ENCODE measurements at regions not wholly inside any gene's neighbourhood (a gene's known extent, or its start where the extent isn't known, plus 50 kb on each side); places are given as distances from the start of the nearest gene placed in this dataset.

DNA sequence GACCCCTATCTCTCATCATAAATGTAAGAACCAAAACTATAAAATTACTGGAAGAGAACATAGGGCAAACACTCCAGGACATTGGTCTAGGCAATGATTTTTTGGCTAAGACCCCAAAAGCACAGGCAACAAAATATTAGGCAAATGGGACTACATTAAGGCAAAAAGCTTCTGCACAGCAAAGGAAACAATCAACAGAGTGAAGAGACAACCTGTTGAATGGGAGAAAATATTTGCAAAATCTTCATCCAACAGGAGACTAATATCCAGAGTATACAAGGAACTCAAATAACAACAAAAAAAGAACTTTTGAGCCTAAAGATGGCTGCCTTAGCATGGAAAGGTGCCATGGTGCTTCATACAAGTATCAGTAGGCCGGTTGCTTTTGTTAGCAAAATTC is 111.1 kb upstream of the FMR1 start:
- intact Hi-C loops (cut with micrococcal nuclease): no loop called here
- ATAC-seq: no peak
- no peak for DNase-seq

DNA sequence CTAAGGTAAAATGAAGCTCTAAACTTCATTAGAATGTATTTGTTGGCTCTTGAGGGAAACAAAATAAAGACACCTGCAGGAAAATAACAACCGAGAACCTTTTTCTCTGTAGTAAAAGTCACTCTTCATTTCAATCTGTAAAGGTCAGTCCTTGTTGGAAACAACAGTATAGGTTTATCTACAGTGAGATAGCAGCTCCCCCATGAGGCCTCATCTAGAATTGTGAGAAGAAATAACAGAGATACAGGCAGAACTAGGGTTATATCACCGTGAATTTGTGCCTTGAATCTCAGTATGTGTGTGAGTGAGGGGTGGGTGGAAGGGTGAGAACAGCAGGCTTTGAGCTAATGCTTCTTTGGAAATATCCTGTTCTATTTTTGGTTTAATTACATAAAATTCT is 107.8 kb upstream of the FMR1 start:
- ATAC-seq (no peak), DNase-seq (no peak)
- intact Hi-C loops (cut with micrococcal nuclease): no loop called here

GRCh38 chrX:147811803-147812202 is 99.9 kb upstream of the FMR1 start:
- DNase-seq: no peak
- no peak for ATAC-seq
- intact Hi-C loops (cut with micrococcal nuclease): no loop called here

DNA sequence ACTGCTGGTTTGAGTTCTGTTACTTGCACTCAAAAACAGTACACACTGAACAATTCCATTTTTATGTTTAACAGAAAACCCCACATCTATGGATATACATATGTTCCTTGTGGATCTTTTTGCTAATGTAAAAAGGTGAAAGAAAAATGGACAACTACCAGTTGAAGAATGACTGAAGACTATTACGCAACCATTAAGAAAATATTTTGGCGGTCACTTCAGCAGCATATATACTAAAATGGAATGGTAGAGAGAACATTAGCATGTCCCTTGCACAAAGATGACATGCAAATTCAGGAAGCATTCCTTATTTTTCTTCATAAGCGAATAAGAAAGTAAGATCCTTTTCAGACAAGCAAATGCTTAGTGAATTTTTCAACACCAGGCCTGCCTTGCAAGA is 84.6 kb upstream of the FMR1 start:
- no peak for ATAC-seq
- DNase-seq: no peak
- intact Hi-C loops (cut with micrococcal nuclease): no loop called here

DNA sequence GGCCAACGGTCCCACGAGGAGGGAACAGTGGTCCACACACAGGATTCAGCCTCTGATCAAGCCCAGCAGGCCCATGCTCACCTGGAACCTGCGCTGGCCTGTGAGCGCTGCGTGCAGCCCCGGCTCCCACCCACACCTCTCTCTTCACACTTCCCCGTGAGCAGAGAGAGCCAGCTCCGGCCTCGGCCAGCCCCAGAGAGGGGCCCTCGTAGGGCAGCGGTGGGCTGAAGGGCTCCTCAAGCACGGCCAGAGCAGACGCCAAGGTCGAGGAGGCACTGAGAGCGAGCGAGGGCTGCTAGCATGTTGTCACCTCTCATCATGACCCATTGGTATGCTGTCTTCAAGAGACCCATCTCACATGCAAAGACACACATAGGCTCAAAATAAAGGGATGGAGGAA is 83.0 kb upstream of the FMR1 start:
- ATAC-seq (no peak), DNase-seq (no peak)
- intact Hi-C loops (cut with micrococcal nuclease): no loop called here

DNA sequence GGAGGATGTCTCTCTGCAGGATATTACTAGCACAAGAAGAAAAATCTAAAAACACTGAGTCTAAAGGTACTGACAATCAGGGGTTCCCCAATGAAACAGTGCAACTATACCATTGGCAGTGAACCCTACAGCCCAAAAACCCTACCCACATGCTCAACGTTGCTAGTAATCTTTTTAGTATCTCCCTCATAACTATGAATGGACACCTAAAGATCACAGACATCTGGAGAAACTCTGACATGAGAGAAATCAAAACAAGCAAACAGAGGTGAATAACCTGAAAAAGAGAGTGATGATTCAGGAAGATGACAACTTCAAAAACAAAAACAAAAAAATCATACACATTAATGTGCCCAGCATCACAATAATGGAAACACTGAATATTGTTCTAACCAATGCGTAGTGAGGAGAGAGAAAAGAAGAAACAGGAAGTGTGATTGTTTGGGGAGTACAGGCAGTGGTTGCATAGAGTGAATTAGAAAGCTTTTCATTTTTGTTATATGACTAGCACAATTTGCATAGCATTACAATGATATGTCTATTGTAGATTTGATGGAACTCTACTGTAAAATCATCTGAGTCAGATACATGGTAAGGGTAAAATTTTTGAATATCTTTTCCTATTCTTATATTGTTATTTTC is 78.9 kb upstream of the FMR1 start:
- intact Hi-C loops (cut with micrococcal nuclease): no loop called here
- DNase-seq: no peak
- no peak for ATAC-seq

GRCh38 chrX:147838465-147839131 is 73.1 kb upstream of the FMR1 start:
- DNase-seq: no peak
- no peak for ATAC-seq
- intact Hi-C loops (cut with micrococcal nuclease): no loop called here

DNA sequence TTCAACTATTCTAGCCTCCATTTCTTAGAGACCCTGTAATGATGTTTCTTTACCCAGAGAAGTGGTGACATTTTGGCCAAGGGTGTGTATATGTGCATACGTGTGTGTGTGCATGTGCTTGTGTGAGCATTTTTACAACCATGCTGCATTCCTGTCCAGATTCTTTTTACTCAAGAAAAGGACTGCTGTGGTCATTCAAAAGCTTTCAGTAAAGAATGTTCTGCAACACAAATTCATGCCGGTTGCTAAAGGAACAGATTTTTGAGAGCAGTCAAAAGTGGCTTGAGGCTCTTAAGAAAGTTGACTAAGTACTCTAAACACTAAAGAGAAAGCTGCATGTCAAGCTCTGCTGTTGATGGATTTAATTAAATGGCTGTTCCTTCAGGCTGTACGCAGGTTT is 65.0 kb upstream of the FMR1 start:
- ATAC-seq: no peak
- intact Hi-C loops (cut with micrococcal nuclease): no loop called here
- DNase-seq: no peak

GRCh38 chrX:147847999-147848398 is 63.7 kb upstream of the FMR1 start:
- intact Hi-C loops (cut with micrococcal nuclease): no loop called here
- DNase-seq (no peak), ATAC-seq (no peak)

DNA sequence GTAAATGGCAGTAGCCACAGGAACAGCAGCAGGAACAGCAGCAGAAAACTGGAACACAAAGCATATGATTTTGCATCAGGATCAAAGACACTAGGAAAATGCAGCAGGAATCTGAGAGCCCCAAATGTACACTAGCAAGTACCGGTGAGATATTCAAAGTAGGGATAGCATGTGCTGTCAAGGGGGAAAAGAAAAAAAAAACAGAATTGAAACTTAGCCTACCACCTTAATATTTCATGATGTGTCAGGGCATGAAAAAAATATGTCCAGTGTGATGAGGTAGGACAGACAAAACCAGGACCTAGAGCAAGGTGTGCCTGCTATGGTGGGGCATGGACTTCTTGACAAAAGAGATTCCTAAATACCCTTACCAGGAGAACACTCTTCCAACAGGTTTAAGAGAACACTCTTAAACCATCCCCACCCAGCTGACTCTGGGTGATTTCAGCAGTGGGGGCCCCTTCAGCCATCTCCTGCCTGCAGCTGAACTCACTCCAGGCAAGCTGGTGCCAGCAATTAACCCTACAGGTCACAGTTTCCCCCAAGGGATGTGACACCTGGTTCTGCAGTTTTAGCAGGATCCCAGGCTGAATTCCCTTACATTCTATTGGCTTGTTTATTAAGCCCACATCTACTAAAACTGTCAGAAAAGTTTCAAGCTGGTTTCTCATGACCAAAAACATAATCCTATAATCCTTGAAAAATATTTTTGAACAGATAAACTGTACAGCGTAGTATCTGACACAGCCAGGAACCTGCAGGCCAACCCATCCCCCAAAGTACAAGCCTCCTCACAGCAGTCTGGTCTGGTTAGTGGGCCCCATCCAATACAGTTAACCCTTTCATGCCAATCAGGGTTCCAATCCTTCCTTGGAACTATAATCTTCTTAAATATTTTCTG is 62.9 kb upstream of the FMR1 start:
- ATAC-seq: no peak
- intact Hi-C loops (cut with micrococcal nuclease): no loop called here
- DNase-seq: no peak

- DNase-seq (no peak), ATAC-seq (no peak)
- intact Hi-C loops (cut with micrococcal nuclease): no loop called here
Measured at GRCh38 chrX:147850875-147851274, 60.8 kb upstream of the FMR1 start.

- intact Hi-C loops (cut with micrococcal nuclease): no loop called here
- DNase-seq (no peak), ATAC-seq (no peak)
Measured at GRCh38 chrX:147853701-147854100, 58.0 kb upstream of the FMR1 start.

DNA sequence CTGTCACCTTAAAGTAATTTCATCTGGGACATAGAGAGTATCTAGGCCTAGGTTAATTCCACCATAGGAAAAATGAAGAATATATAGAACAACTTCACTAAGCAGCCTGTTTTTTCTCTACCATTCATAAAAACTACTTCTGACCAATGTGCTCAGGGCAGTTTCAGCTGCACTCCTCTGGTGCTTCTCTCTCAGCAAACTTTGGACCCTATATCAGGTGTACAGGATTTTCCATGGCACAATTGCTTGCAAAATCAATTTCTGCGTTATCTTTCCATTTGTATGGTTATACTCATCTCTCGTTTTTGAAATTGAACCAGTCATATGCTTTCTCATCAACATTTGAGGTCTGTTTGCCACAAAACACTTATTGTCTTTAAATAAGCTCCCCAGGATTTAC is 52.1 kb upstream of the FMR1 start:
- intact Hi-C loops (cut with micrococcal nuclease): no loop called here

More for the DNA sequence above, 52.1 kb upstream of the FMR1 start:
- DNase-seq (no peak), ATAC-seq (no peak)

All from left ventricle myocardium superior (tissue), 1 donor.